HG03457 (cell line): ENCODE measurements at regions not wholly inside any gene's neighbourhood (a gene's known extent, or its start where the extent isn't known, plus 50 kb on each side); places are given as distances from the start of the nearest gene placed in this dataset.

Experiments
- ATAC-seq: cut with Tn5 transposase; IDR thresholded peaks from one replicate; pipeline ENCODE4 v1.9.1; 2021; ENCODE audit warnings: moderate number of reproducible peaks; ENCODE audit not compliant: unreplicated experiment

GRCh38 chr14:81946834-81947798, 413.5 kb upstream of the SEL1L start:
- ATAC-seq: no peak

GRCh38 chr14:81952917-81953316, 419.3 kb upstream of the SEL1L start:
- no peak for ATAC-seq

GRCh38 chr14:81953419-81953818, 419.8 kb upstream of the SEL1L start:
- no peak for ATAC-seq

GRCh38 chr14:81955123-81955522, 421.5 kb upstream of the SEL1L start:
- ATAC-seq: no peak

GRCh38 chr14:81960781-81961180, 427.1 kb upstream of the SEL1L start:
- ATAC-seq: no peak

- ATAC-seq: no peak
Observed at GRCh38 chr14:81963846-81964245, 430.2 kb upstream of the SEL1L start.

- no peak for ATAC-seq
Observed at GRCh38 chr14:81970307-81970706, 436.7 kb upstream of the SEL1L start.

- ATAC-seq: no peak
Observed at GRCh38 chr14:81971911-81972310, 438.3 kb upstream of the SEL1L start.

GRCh38 chr14:81972601-81973000, 438.9 kb upstream of the SEL1L start:
- ATAC-seq: no peak

- no peak for ATAC-seq
Observed at GRCh38 chr14:81974543-81974942, 440.9 kb upstream of the SEL1L start.

GRCh38 chr14:81980601-81981306, 447.1 kb upstream of the SEL1L start:
- ATAC-seq: no peak

- ATAC-seq: no peak
Observed at GRCh38 chr14:81981307-81981675, 447.6 kb upstream of the SEL1L start.

- no peak for ATAC-seq
Observed at GRCh38 chr14:81982046-81982445, 448.4 kb upstream of the SEL1L start.

- no peak for ATAC-seq
Observed at GRCh38 chr14:81986005-81986404, 452.4 kb upstream of the SEL1L start.

- no peak for ATAC-seq
Observed at GRCh38 chr14:81989211-81989610, 455.6 kb upstream of the SEL1L start.

GRCh38 chr14:81990312-81990761, 456.7 kb upstream of the SEL1L start:
- peak; percentile 56 for ATAC-seq

- no peak for ATAC-seq
Observed at GRCh38 chr14:81991998-81992397, 458.3 kb upstream of the SEL1L start.

GRCh38 chr14:81993432-81993831, 459.8 kb upstream of the SEL1L start:
- ATAC-seq: no peak

GRCh38 chr14:82003426-82003825, 469.8 kb upstream of the SEL1L start:
- no peak for ATAC-seq

GRCh38 chr14:82009076-82009475, 475.4 kb upstream of the SEL1L start:
- no peak for ATAC-seq

GRCh38 chr14:82009993-82010392, 476.3 kb upstream of the SEL1L start:
- no peak for ATAC-seq

- ATAC-seq: no peak
Observed at GRCh38 chr14:82011460-82011859, 477.8 kb upstream of the SEL1L start.
